ENCODE measurements at regions not wholly inside any gene's neighbourhood (a gene's known extent, or its start where the extent isn't known, plus 50 kb on each side); places are given as distances from the start of the nearest gene placed in this dataset.

GRCh38 chr3:98979296-98979695, 77.8 kb upstream of the DCBLD2 start:
- DNase-seq: no peak

DNA sequence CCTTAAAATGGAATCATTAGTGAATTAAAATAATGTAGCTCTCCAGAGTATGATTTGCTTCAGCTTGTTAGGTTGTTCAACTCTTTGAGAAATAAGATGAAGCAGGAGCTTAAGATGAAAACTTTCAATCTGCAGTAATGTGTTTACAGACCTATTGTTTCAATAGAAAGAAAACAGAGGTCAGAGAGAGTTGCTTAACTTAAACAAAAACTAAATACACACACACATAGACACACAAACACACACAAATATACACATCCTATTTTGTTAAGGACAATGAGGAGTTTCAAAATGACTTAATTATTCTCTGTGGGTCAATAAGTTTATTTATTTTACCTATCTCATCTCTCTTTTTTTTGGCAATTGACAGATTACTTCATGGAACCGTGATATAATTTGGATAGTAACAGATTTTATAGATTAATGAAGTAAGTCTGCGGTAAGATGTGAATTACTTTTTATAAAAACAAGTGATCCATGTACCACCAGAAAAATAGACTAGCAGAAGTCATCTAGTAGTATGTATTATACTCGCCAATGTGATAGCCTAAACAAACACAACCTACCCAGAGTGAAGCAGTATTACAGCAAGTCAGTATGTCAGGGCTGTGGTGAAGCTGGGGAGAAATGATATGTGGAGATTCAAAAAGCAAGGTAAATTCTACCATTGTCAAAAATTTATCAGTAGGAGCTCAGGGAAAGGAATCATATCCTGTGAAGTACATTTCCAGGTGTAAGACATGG, 76.7 kb upstream of the DCBLD2 start:
- DNase-seq: no peak

GRCh38 chr3:98977520-98977919, 76.0 kb upstream of the DCBLD2 start:
- no peak for DNase-seq

DNA sequence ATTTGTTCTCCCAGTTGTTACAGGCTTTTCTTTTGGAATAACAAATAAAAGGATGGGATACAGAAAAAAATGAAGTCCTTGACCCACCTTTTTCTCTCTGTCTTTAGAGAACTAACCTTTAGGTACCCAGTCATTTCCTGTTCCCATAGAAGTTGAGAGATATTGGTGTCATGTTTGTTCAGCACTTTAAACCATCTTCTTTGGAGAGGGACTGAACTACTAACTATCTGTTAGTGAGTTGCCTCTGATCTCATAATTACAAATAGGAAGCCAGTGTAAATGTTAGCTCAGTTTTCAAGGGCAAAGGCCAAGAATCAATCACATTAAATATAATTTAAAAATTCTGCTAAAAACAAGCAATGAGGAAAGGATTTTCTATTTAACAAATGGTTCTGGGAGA, 72.9 kb upstream of the DCBLD2 start:
- no peak for DNase-seq

DNA sequence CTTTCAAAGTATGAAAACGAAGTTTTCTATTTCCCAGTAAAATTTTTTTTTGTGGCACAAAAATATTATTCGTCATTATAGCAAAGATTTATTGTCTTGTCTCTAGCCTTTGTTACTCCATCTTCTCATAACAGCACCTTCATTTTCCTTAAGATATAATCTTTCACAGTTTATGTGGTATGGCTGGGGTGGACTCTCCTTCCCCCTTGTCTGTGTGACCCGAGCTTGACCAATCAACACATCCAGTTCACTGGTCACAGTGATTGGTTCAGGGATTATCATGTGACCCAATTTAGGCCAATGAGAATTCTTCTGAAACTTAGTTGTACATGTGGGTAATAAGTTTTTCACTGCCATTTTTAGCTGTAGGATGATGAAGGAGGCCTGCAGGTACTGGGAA, 71.2 kb upstream of the DCBLD2 start:
- DNase-seq: no peak

DNA sequence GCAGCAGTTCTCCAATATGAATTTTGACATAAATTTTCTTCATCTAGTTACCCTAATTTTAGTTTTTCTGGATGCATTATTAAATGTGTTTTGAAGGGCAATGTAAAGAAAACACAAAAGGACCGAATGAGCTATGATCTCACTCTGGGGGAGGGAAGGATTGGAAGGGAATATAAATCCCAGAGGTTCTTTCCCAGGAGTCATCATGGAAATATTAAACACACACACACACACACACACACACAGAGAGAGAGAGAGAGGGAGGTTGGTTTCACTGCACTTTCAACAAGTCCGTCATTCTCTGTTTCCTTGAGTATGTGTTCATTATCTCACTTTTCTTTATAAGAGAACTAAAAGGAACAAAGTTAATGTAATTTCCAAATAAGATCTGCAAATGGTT, 70.7 kb upstream of the DCBLD2 start:
- no peak for DNase-seq

DNA sequence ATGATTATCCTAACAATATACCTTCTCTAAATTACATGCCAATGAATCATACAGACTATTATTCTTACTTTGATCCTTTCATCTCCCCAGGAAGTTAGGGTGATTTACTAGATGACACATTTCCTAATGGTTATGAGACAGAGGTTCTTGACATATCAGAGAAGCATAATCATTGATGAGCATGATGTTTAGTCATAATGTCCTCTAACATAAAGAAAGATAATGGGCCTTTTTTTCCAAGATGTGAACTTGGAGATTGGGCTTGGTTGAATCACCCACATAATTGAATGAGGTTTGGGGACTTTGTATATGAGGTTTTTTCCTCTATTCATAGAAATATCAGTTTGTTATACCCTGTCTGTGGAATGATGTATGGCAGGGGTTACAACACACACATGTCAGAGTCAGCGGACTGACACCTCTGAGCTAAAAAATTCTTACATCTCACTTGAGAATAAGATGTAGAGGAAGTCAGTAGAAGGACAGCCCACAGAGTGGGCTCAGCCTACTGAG, 69.7 kb upstream of the DCBLD2 start:
- DNase-seq: no peak

DNA sequence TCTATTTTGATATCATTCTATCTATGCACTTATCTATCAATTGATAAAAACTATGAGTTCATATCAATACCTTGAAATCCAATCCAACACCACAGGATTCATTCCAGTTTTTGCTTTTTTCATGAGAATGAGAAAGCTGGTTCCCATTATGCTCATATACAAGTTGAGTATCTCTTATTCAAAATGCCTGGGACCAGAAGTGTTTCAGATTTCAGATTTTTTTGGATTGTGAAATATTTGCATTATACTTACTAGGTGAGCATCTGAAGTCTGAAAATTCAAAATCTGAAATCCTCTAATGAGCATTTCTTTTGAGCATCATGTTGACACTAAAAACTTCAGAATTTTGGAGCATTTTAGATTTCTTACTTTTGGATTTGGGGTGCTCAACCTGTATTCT, 67.8 kb upstream of the DCBLD2 start:
- no peak for DNase-seq

- no peak for DNase-seq
Measured at GRCh38 chr3:98968824-98969223, 67.3 kb upstream of the DCBLD2 start.

DNA sequence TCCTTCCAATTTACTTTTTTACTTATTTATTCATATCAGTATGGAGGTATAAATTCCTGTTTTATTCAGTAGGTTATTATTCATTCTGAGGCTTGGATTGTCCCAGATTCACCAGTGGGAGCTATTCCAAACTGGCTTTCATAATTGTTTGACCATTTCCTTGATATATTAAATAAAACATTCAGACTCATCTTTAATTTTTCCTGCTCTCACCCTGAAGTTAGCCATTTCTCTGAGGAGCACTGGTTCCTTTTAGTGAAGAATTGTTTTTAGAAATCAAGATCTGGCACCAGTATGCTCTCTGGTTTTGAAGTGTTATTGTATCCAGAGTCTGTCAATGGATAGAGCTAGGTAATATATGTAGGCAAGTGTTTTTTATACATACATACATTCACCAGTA, 66.9 kb upstream of the DCBLD2 start:
- no peak for DNase-seq

DNA sequence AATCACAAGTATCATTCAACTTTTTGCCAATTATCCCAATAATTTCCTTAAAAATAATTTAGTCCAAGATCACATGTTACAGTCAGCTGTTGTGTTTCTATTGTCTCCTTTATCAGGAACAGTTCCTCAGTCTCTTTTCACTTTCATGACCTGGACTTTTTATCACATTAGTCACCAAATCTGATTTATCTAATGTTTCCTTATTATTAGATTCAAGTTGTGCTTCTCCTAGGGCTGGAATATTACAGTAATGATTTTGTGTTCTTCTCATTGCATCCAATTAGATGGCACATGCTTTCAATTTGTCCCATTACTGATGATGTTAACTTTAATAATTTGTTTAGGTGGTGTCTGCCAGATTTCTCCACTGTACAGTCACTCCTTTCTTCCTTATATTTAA, 66.3 kb upstream of the DCBLD2 start:
- no peak for DNase-seq

DNA sequence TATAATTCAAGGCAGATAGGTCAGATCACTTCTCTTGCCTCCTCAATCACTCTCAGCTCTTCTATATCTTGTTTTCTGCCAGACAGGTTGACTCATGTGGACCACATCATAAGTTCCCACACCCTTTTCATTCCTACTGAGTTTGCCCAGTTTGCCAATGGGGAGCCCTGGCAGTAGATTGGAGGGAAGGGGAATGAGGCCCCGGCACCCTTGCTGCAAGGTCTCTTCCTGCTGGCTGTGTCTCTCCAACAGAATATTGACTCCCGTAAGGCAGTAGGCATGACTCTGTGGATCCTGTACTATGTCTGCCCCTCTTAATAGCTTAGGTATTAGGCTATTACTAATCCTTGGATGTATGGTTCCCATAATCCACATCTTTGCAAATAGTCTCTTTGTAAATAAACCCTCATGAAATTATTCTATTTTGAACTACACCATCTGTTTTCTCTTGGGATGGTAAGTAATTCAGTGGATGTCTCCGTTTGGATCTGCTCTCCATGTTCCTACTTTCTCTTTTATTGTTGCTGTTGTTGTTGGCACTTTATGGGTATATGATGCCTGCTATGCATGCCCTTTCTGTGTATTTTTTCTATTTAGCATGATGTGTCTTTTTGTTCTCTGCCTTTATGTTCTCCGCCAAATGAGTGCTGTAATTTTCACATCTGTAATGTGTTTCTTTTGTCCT, 65.5 kb upstream of the DCBLD2 start:
- no peak for DNase-seq

- no peak for DNase-seq
Measured at GRCh38 chr3:98966434-98966833, 64.9 kb upstream of the DCBLD2 start.

DNA sequence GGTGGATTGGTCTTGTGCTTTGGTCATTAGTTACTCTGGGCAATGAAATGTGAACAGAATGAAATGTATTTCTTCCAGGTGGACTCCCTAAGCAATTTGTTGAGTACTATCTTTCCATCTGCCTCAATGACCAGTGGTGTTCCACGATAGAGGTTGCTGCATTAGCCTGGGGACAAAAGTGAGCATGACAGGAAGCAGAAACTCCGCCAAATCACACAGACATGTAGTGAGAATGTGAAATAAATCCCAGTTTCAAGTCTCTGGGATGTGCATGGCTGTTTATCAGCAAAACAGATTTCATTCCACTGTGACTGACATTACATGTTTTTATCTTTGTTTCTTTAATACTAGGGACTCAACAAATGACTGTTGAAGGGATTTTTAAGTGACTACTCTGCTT, 63.3 kb upstream of the DCBLD2 start:
- DNase-seq: no peak

GRCh38 chr3:98963546-98963945, 62.1 kb upstream of the DCBLD2 start:
- no peak for DNase-seq

- no peak for DNase-seq
Measured at GRCh38 chr3:98962951-98963350, 61.5 kb upstream of the DCBLD2 start.

DNA sequence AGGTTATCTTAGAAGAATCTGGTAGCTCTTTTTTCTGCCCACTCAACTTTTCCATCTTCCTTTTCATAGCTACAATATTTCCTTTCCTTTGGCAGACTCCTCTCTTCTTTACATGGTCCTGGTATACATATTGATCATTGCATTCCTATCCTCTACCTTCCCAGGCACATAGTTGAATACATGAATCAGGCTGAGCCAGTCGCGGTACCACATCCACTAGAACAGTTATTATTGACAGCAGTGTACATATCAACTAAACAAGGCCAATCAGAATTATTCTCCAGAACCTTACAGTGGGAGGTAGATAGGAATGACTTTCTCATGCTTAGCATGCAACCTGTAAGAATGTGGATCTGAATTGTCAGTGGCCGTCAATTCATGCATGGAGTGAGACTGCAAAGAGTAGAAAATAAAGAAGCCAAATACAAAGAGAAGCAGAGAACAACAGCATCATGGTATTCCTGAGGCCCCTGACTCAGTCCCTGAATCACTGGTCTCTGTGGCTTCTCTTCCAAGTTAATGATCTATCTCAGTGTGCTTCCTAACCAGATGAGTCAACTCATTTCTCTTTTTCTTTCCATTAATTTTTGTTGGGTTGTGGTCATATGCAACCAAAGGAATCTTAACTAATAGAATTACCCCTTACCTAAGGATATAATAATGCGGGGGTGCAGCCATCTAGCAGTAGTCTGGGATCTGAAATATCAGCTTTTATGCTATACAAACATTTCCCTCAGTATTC, 60.9 kb upstream of the DCBLD2 start:
- DNase-seq: no peak

DNA sequence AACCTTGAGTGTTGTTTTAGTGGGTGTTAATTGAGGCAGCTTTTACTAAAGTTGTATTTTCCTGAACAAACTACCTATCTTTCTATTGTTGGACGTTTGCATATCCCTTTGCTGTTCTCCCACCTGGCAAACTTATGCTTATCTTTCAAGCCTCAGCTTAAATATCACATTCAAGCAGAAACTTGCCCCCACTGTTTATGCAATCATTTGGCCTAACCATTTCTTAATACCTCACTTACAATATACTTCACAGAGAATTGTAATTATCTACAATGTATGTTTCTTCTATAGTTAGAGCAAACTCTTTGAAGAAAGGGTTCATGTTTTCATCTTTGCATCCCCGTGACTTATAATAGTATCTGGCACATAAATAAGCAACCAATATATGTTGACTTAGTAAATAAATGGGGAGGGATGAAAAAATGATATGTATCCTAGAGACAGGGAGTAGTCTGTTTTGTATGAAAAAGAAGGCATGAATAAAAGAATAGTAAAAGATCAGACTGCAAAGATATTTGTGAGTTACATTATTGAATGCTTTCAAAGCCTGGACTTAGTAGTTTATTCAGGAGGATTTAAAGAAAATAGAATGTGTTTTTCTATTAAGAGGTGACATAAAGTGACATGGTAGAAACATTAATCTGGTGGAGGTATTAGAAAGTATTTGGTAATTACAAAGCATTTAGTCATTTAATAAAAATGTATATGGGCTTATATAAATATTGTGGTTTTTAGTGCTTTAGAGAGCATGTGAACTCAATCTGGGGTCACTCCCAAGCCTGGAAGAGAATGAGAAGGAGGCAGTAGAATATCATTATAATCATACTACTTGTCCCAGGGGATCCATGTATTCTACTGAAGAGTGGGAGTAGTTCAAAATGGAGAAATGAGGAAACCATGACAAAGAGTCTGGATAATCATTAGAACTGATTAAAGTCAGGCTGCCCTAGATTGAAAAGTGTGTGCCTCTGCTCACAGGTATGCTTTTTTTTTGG, 60.0 kb upstream of the DCBLD2 start:
- no peak for DNase-seq

- DNase-seq: no peak
Measured at GRCh38 chr3:98957681-98958080, 56.2 kb upstream of the DCBLD2 start.

DNA sequence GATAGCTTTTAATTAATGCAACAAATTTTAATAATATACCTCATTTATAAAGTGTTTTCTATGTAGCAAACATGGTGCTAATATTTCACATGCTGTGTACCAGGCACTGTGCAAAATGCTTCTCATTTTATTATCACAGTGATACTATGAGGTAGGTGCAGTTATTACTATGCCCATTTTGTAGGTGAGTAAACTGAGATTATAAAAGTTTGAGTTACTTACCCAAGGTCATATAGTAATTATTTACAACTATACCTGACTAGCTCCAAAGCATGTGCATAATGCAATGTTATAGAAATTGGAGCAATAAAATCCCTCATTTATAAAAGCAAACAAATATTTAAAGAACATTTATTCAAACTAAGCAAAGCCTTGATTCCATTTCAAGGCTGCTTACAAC, 54.5 kb upstream of the DCBLD2 start:
- DNase-seq: no peak

DNA sequence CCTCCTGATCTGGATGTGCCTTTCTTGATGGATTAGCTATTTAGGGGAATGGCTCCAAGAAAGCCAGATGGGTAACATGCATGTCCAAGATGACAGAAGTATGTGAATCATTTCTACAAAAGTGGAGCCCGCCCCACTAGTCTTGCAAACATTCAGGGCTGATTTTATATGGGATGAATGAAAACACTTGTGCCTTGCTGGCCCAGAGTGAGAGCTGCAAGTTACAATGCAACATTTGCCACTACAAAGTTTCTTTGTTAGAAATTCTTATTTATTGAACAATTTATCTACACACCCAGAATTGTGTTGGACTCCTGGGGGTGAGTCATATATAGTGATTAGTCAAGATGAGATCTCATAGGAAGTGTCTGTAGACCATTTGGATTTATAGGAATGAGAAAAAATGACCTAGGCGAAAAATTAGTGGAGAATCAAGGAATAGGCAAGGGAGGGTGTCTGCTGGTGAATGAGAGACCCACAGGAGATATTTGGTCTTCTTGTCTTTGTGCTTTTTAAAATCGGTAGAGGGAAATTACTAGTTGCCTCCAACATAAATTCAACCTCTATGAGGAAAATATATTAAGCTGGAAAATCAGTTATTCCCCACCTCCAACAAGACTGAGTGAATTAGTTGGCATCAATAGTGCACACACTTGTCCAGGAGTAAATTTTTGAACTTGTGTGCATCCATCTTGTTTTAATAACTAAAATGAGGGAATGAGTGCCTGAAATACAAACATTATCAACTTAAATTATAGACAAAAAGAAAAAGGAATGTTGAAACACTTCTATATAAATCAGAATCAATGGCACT, 53.5 kb upstream of the DCBLD2 start:
- no peak for DNase-seq

DNA sequence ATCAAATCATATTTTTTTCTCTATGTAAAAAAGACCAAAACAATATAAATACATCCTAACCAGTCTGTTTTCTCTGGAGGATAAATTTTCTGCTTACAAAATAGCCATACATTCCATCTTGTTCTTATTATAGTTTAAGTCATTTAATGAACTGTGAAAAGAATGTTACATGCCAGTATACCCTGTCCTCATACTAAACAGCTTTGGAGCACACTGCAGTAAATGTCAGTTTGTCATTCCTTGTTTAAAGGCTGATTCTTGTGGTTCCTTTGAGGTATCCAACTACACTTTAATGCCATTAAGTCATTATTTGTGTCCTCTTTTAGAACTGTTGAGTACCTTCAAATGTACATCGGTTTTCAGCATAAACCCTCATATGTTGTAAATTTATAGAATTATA, 52.7 kb upstream of the DCBLD2 start:
- DNase-seq: no peak
